ENCODE measurements at regions not wholly inside any gene's neighbourhood (a gene's known extent, or its start where the extent isn't known, plus 50 kb on each side); places are given as distances from the start of the nearest gene placed in this dataset.

- TF ChIP-seq, protein P1, sequence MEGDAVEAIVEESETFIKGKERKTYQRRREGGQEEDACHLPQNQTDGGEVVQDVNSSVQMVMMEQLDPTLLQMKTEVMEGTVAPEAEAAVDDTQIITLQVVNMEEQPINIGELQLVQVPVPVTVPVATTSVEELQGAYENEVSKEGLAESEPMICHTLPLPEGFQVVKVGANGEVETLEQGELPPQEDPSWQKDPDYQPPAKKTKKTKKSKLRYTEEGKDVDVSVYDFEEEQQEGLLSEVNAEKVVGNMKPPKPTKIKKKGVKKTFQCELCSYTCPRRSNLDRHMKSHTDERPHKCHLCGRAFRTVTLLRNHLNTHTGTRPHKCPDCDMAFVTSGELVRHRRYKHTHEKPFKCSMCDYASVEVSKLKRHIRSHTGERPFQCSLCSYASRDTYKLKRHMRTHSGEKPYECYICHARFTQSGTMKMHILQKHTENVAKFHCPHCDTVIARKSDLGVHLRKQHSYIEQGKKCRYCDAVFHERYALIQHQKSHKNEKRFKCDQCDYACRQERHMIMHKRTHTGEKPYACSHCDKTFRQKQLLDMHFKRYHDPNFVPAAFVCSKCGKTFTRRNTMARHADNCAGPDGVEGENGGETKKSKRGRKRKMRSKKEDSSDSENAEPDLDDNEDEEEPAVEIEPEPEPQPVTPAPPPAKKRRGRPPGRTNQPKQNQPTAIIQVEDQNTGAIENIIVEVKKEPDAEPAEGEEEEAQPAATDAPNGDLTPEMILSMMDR (IDR thresholded peaks at IDR 0.05): no peak
- no peak for TF ChIP-seq POLR2AphosphoS5 (IDR thresholded peaks at IDR 0.05; ENCODE audit: low read depth, low read length)
- TF ChIP-seq, protein P2, sequence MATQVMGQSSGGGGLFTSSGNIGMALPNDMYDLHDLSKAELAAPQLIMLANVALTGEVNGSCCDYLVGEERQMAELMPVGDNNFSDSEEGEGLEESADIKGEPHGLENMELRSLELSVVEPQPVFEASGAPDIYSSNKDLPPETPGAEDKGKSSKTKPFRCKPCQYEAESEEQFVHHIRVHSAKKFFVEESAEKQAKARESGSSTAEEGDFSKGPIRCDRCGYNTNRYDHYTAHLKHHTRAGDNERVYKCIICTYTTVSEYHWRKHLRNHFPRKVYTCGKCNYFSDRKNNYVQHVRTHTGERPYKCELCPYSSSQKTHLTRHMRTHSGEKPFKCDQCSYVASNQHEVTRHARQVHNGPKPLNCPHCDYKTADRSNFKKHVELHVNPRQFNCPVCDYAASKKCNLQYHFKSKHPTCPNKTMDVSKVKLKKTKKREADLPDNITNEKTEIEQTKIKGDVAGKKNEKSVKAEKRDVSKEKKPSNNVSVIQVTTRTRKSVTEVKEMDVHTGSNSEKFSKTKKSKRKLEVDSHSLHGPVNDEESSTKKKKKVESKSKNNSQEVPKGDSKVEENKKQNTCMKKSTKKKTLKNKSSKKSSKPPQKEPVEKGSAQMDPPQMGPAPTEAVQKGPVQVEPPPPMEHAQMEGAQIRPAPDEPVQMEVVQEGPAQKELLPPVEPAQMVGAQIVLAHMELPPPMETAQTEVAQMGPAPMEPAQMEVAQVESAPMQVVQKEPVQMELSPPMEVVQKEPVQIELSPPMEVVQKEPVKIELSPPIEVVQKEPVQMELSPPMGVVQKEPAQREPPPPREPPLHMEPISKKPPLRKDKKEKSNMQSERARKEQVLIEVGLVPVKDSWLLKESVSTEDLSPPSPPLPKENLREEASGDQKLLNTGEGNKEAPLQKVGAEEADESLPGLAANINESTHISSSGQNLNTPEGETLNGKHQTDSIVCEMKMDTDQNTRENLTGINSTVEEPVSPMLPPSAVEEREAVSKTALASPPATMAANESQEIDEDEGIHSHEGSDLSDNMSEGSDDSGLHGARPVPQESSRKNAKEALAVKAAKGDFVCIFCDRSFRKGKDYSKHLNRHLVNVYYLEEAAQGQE (IDR thresholded peaks at IDR 0.05; ENCODE audit: insufficient read depth in 1 of 2, low read depth in 2 of 2, low read length in 1 of 2): no peak
- no peak for TF ChIP-seq SIN3A (IDR thresholded peaks at IDR 0.05; ENCODE audit: borderline replicate concordance, insufficient read depth, low read depth, low read length)
These were observed 990.2 kb downstream of the BRD1 start for GRCh38 chr22:48837341-48837935.

All from Panc1 (cell line).